ENCODE measurements at regions not wholly inside any gene's neighbourhood (a gene's known extent, or its start where the extent isn't known, plus 50 kb on each side); places are given as distances from the start of the nearest gene placed in this dataset.

GRCh38 chr2:15856318-15856717 is 84.0 kb upstream of the MYCN start:
- H3K27ac ChIP-seq (replicated peaks in 1 of 4), result no peak overlapping the region
- H3K9me3 ChIP-seq, result no peaks in the 10 kb centered on the region
- peaks cover 0 to 8% (median 0%) of the 10 kb centered on the region in 4 donors for H3K27me3 ChIP-seq
- H3K4me1 ChIP-seq, result no peaks in the 10 kb centered on the region
- DNase-seq (ENCODE audit: extremely low spot score), result peak; percentile 45
- no peaks in the 10 kb centered on the region for H3K36me3 ChIP-seq
- no peak for TF ChIP-seq POLR2AphosphoS5 (IDR thresholded peaks at IDR 0.05)
- no peak for TF ChIP-seq POLR2A (IDR thresholded peaks at IDR 0.05; ENCODE audit: low read depth)
- no peak for TF ChIP-seq EP300 (IDR thresholded peaks at IDR 0.05)
- TF ChIP-seq, protein P1, sequence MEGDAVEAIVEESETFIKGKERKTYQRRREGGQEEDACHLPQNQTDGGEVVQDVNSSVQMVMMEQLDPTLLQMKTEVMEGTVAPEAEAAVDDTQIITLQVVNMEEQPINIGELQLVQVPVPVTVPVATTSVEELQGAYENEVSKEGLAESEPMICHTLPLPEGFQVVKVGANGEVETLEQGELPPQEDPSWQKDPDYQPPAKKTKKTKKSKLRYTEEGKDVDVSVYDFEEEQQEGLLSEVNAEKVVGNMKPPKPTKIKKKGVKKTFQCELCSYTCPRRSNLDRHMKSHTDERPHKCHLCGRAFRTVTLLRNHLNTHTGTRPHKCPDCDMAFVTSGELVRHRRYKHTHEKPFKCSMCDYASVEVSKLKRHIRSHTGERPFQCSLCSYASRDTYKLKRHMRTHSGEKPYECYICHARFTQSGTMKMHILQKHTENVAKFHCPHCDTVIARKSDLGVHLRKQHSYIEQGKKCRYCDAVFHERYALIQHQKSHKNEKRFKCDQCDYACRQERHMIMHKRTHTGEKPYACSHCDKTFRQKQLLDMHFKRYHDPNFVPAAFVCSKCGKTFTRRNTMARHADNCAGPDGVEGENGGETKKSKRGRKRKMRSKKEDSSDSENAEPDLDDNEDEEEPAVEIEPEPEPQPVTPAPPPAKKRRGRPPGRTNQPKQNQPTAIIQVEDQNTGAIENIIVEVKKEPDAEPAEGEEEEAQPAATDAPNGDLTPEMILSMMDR (IDR thresholded peaks at IDR 0.05), result no peak
- WGBS, result 86% methylated on average over 3 of the region's 3 CpGs
- intact Hi-C loops (cut with DNase I), result no loop called here
- H3K4me3 ChIP-seq, result no peak overlapping the region

DNA sequence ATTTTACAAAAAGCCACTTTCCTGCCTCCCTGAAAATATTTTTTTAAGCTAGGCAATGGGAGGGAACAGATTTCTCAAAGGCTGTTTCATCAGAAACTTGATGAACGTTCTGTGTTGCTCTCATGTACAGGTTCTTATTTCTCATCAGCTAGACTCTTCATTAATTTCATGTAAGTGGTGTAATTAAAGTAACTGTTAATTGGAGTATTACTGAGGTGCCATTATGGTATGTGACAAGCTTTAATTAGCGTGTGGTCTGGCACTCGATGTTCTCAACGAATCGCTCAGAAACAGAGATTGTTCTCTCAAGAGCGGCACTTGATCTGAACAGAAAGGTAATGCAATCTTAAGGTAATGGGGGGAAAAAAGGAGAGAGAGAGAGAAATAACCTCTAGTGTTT is 81.9 kb upstream of the MYCN start:
- intact Hi-C loops (cut with DNase I), result no loop called here
- 87% methylated on average over 6 of the region's 6 CpGs for WGBS
- H3K4me1 ChIP-seq, result no peaks in the 10 kb centered on the region

DNA sequence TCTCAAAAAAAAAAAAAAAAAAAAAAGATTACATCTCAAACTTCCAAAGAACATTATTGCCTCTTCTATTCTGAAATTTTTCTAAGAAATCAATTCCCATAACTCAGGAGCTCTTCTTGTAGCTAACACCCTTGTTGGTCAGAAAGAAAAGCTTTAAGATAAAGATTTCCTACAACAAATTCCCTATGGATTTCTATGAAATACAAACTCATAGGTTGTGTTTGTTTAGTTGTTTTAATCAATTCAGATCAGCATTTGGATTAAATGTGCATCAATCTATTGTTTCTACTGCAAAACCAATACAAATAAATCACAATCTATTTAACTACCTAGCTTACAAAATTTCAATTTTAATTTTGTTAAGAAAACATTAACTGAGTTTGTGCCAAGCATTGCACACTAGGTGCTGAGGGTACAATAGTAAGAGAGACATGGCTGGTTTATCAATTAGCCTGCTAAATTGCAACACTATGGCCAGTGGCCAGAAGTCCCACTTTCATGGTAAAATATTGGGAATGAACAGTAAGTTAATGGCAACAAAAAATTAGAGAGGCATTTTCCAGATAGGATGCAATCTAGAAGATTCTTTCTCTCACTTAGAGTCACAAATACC is 80.2 kb upstream of the MYCN start:
- intact Hi-C loops (cut with DNase I), result no loop called here
- no peak overlapping the region for H3K4me3 ChIP-seq
- TF ChIP-seq EP300 (IDR thresholded peaks at IDR 0.05), result no peak
- TF ChIP-seq, protein P1 (IDR thresholded peaks at IDR 0.05), result no peak
- TF ChIP-seq POLR2AphosphoS5 (IDR thresholded peaks at IDR 0.05), result no peak
- TF ChIP-seq POLR2A (IDR thresholded peaks at IDR 0.05; ENCODE audit: low read depth), result no peak

More for the DNA sequence above, 81.9 kb upstream of the MYCN start:
- Histone ChIP-seq H3K9me3 (no peaks in the 10 kb centered on the region), H3K27me3 (peaks cover 0 to 8% (median 0%) of the 10 kb centered on the region in 4 donors), H3K4me3 (no peak overlapping the region), H3K27ac (replicated peaks in 1 of 4) (no peak overlapping the region), H3K36me3 (no peaks in the 10 kb centered on the region)
- TF ChIP-seq, protein P1 (IDR thresholded peaks at IDR 0.05), result no peak
- TF ChIP-seq POLR2AphosphoS5 (IDR thresholded peaks at IDR 0.05) (no peak), EP300 (IDR thresholded peaks at IDR 0.05) (no peak), POLR2A (IDR thresholded peaks at IDR 0.05; ENCODE audit: low read depth) (no peak)
- no peak for DNase-seq (ENCODE audit: extremely low spot score)

DNA sequence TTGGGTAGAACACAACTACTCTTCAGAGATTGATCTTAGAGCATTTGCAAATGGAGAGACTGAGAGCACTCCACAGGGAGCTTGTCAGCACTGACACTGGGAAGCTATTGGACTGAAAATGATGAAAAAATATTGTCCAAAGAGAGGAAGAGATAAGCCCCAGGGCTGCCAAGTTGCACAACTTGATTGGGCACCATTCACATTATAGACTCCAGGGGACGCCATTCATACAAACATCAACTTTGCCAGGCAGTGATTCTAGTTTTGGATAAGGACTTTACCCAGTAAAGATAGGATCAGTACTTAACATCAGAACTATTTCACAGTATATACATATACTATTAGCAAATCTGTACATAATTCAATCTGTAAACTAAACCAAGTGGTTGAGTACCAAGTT is 79.6 kb upstream of the MYCN start:
- 88% methylated on average over 1 of the region's 1 CpG for WGBS
- no peak for DNase-seq (ENCODE audit: extremely low spot score)
- intact Hi-C loops (cut with DNase I), result no loop called here

More for the DNA sequence above, 80.2 kb upstream of the MYCN start:
- DNase-seq (ENCODE audit: extremely low spot score), result no peak
- Histone ChIP-seq H3K27ac (replicated peaks in 1 of 4) (no peak overlapping the region), H3K4me1 (no peaks in the 10 kb centered on the region), H3K27me3 (peaks cover 0 to 8% (median 0%) of the 10 kb centered on the region in 4 donors), H3K36me3 (no peaks in the 10 kb centered on the region), H3K9me3 (no peaks in the 10 kb centered on the region)

More for the DNA sequence above, 79.6 kb upstream of the MYCN start:
- Histone ChIP-seq H3K27ac (replicated peaks in 1 of 4) (no peak overlapping the region), H3K9me3 (no peaks in the 10 kb centered on the region), H3K36me3 (no peaks in the 10 kb centered on the region), H3K4me1 (no peaks in the 10 kb centered on the region), H3K27me3 (peaks cover 0 to 8% (median 0%) of the 10 kb centered on the region in 4 donors), H3K4me3 (no peak overlapping the region)
- TF ChIP-seq, protein P1 (IDR thresholded peaks at IDR 0.05), result no peak
- TF ChIP-seq EP300 (IDR thresholded peaks at IDR 0.05), result no peak
- TF ChIP-seq POLR2A (IDR thresholded peaks at IDR 0.05; ENCODE audit: low read depth), result no peak
- TF ChIP-seq POLR2AphosphoS5 (IDR thresholded peaks at IDR 0.05), result no peak

Data from esophagus muscularis mucosa (tissue), 4 donors.